ENCODE measurements at regions not wholly inside any gene's neighbourhood (a gene's known extent, or its start where the extent isn't known, plus 50 kb on each side); places are given as distances from the start of the nearest gene placed in this dataset.

DNA sequence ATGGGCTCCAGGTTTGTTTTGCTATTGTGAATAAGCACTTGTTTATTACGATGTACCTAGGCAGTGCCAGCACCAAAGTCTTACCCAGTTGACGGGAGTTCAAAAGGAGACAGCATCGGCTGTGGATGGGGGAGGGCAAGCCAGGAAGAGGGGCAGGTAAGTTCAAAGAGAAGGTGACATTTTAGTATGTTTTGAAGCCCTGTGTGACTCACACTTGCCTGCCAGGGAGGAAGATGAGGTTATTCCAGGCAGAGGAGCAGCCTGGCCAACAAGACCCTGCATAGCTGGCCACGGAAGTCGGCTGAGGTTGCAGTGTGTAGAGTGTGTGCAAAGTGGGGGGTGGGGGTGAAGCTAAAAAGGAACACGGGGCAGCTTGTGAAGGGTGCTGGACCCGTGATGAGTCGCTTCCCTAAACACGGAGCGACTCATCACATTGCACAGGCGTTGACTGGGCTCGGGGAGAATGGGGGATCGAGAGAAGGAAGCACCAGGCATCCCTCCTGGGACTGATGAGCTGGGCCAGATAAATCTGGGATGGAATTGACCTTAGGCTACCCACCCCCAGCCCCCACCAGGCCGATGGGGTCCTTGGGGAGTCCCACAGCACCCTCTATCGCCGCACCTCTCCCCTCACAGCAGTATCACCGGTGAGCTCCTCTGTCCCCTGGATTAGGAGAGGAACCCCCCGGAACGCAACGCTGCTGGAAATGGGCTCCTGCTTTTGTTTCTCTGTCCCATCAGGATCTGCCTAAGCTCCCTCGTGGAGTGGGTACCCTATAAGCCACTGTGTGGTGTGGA lies 97.9 kb upstream of the IKZF1 start:
- Histone ChIP-seq H3K4ac (ENCODE audit: low read depth, low read length) (no peak overlapping the region), H2AK5ac (ENCODE audit: low read depth, low read length) (no peak overlapping the region), H2BK15ac (ENCODE audit: low read depth, low read length) (no peak overlapping the region), H3K27ac (ENCODE audit: insufficient read depth, low read length) (no peak overlapping the region), H3K9ac (ENCODE audit: low read depth, low read length) (no peak overlapping the region), H3K36me3 (ENCODE audit: control insufficient read depth, insufficient read depth, low read length) (no peaks in the 10 kb centered on the region), H3K4me1 (ENCODE audit: control insufficient read depth, insufficient read depth, low read length) (no peaks in the 10 kb centered on the region), H2AFZ (replicated peaks; ENCODE audit: low read length, poor library complexity) (no peak overlapping the region), H3K9me3 (ENCODE audit: control insufficient read depth, insufficient read depth, low read length) (peaks cover 7% of the 10 kb centered on the region; the same call in 1 of the 2 replicates), H2AK9ac (replicated peaks; ENCODE audit: low read depth, low read length, poor library complexity) (no peak overlapping the region), H2BK20ac (ENCODE audit: low read depth, low read length) (no peak overlapping the region), H3K4me2 (ENCODE audit: low read depth, low read length) (no peak overlapping the region), H3K4me3 (ENCODE audit: insufficient read depth, low read depth, low read length) (no peak overlapping the region), H4K5ac (ENCODE audit: low read depth, low read length) (no peak overlapping the region), H4K8ac (ENCODE audit: low read depth in 2 of 2, low read length in 2 of 2) (no peak overlapping the region), H2BK120ac (ENCODE audit: low read depth, low read length) (no peak overlapping the region), H3K9me1 (ENCODE audit: insufficient read depth, low read length) (no peaks in the 10 kb centered on the region), H3K23ac (ENCODE audit: low read depth, low read length) (no peak overlapping the region), H4K20me1 (ENCODE audit: insufficient read depth, low read length) (no peaks in the 10 kb centered on the region), H3K18ac (ENCODE audit: low read depth, low read length) (no peak overlapping the region), H4K91ac (ENCODE audit: insufficient read depth, low read depth, low read length) (no peak overlapping the region), H3K14ac (replicated peaks; ENCODE audit: low read depth, low read length) (no peak overlapping the region), H3K27me3 (ENCODE audit: control insufficient read depth, insufficient read depth, low read length) (no peaks in the 10 kb centered on the region), H3K79me1 (ENCODE audit: low read depth in 1 of 2, low read length in 2 of 2) (no peaks in the 10 kb centered on the region), H2BK5ac (ENCODE audit: low read depth, low read length, poor library complexity, severe bottlenecking) (no peak overlapping the region), H3K56ac (ENCODE audit: extremely low read depth, insufficient read depth, low read length) (no peak overlapping the region)
- ChIA-PET POLR2A (ENCODE audit: unreplicated experiment) (no interaction called here), CTCF (no interaction called here)
- ATAC-seq (ENCODE audit: low read depth): no peak
- TF ChIP-seq SMC3 (IDR thresholded peaks at IDR 0.05; ENCODE audit: low read depth, low read length) (no peak), POLR2A (IDR thresholded peaks at IDR 0.05; ENCODE audit: low read depth, low read length) (no peak), ELK1 (IDR thresholded peaks at IDR 0.05; ENCODE audit: borderline replicate concordance, low read depth, low read length) (no peak), USF2 (IDR thresholded peaks at IDR 0.05; ENCODE audit: low read depth, low read length) (no peak), BHLHE40 (IDR thresholded peaks at IDR 0.05; ENCODE audit: low read depth, low read length) (no peak), MAZ (IDR thresholded peaks at IDR 0.05; ENCODE audit: borderline replicate concordance, low read depth, low read length) (no peak), RFX5 (IDR thresholded peaks at IDR 0.05; ENCODE audit: low read depth, low read length) (no peak), FOS (IDR thresholded peaks at IDR 0.05; ENCODE audit: low read depth, low read length) (no peak), NFE2L2 (IDR thresholded peaks at IDR 0.05; ENCODE audit: low read depth, low read length) (no peak), MXI1 (IDR thresholded peaks at IDR 0.05; ENCODE audit: borderline replicate concordance, low read depth, low read length) (no peak), RAD21 (IDR thresholded peaks at IDR 0.05; ENCODE audit: low read length) (no peak), RCOR1 (IDR thresholded peaks at IDR 0.05; ENCODE audit: insufficient replicate concordance, low read length) (no peak), CEBPB (IDR thresholded peaks at IDR 0.05; ENCODE audit: low read depth, low read length) (no peak), CHD1 (IDR thresholded peaks at IDR 0.05; ENCODE audit: low read depth, low read length) (no peak), MAFK (IDR thresholded peaks at IDR 0.05; ENCODE audit: low read depth, low read length) (no peak)
- TF ChIP-seq, protein P1, sequence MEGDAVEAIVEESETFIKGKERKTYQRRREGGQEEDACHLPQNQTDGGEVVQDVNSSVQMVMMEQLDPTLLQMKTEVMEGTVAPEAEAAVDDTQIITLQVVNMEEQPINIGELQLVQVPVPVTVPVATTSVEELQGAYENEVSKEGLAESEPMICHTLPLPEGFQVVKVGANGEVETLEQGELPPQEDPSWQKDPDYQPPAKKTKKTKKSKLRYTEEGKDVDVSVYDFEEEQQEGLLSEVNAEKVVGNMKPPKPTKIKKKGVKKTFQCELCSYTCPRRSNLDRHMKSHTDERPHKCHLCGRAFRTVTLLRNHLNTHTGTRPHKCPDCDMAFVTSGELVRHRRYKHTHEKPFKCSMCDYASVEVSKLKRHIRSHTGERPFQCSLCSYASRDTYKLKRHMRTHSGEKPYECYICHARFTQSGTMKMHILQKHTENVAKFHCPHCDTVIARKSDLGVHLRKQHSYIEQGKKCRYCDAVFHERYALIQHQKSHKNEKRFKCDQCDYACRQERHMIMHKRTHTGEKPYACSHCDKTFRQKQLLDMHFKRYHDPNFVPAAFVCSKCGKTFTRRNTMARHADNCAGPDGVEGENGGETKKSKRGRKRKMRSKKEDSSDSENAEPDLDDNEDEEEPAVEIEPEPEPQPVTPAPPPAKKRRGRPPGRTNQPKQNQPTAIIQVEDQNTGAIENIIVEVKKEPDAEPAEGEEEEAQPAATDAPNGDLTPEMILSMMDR (conservative IDR thresholded peaks at IDR 0.05; ENCODE audit: low read depth, low read length): no peak
- no TSS peak for BruUV-seq (replicated peaks)
- DNase-seq: no peak
- 79% methylated on average over 5 of the region's 21 CpGs; no CpG with 5 or more reads in 1 of the 2 experiments for WGBS, 2 experiments (ENCODE audit: extremely low coverage in 2 of 2, insufficient read length in 1 of 2)
- intact Hi-C loops (cut with micrococcal nuclease): no loop called here
- in situ Hi-C loops (cut with MboI; ENCODE audit: low sequenced_read_pairs): no loop called here
- dilution Hi-C loops (cut with HindIII; ENCODE audit: low sequenced_read_pairs, unreplicated experiment): no loop called here
